ENCODE measurements at regions not wholly inside any gene's neighbourhood (a gene's known extent, or its start where the extent isn't known, plus 50 kb on each side); places are given as distances from the start of the nearest gene placed in this dataset.

GRCh38 chr5:173550641-173551040, 65.8 kb downstream of the BOD1 start:
- Mint-ChIP-seq H3K27ac (no peak overlapping the region), H3K9me3 (ENCODE audit: low read depth) (no peaks in the 10 kb centered on the region), H3K4me1 (ENCODE audit: low read depth) (peaks cover 2% of the 10 kb centered on the region), H3K27me3 (peaks cover 32% of the 10 kb centered on the region), H3K36me3 (ENCODE audit: insufficient read depth) (no peaks in the 10 kb centered on the region), H3K4me3 (ENCODE audit: low read depth) (no peak overlapping the region)
- no peak for TF ChIP-seq CTCF (IDR thresholded peaks at IDR 0.05; ENCODE audit: unreplicated experiment)
- DNase-seq (ENCODE audit: low spot score, unreplicated experiment): no peak

GRCh38 chr5:173549644-173550043, 66.8 kb downstream of the BOD1 start:
- DNase-seq (ENCODE audit: low spot score, unreplicated experiment): no peak
- Mint-ChIP-seq H3K36me3 (ENCODE audit: insufficient read depth) (no peaks in the 10 kb centered on the region), H3K4me3 (ENCODE audit: low read depth) (no peak overlapping the region), H3K27ac (no peak overlapping the region), H3K27me3 (peaks cover 28% of the 10 kb centered on the region), H3K4me1 (ENCODE audit: low read depth) (no peaks in the 10 kb centered on the region), H3K9me3 (ENCODE audit: low read depth) (no peaks in the 10 kb centered on the region)
- TF ChIP-seq CTCF (IDR thresholded peaks at IDR 0.05; ENCODE audit: unreplicated experiment): no peak

GRCh38 chr5:173547579-173547978, 68.9 kb downstream of the BOD1 start:
- Mint-ChIP-seq H3K9me3 (ENCODE audit: low read depth) (no peaks in the 10 kb centered on the region), H3K27ac (no peak overlapping the region), H3K4me1 (ENCODE audit: low read depth) (no peaks in the 10 kb centered on the region), H3K27me3 (peaks cover 20% of the 10 kb centered on the region), H3K4me3 (ENCODE audit: low read depth) (no peak overlapping the region), H3K36me3 (ENCODE audit: insufficient read depth) (no peaks in the 10 kb centered on the region)
- no peak for TF ChIP-seq CTCF (IDR thresholded peaks at IDR 0.05; ENCODE audit: unreplicated experiment)
- no peak for DNase-seq (ENCODE audit: low spot score, unreplicated experiment)

- Mint-ChIP-seq H3K27me3 (peaks cover 9% of the 10 kb centered on the region), H3K9me3 (ENCODE audit: low read depth) (no peaks in the 10 kb centered on the region), H3K27ac (no peak overlapping the region), H3K36me3 (ENCODE audit: insufficient read depth) (no peaks in the 10 kb centered on the region), H3K4me3 (ENCODE audit: low read depth) (no peak overlapping the region), H3K4me1 (ENCODE audit: low read depth) (no peaks in the 10 kb centered on the region)
- no peak for TF ChIP-seq CTCF (IDR thresholded peaks at IDR 0.05; ENCODE audit: unreplicated experiment)
- no peak for DNase-seq (ENCODE audit: low spot score, unreplicated experiment)
These were observed 73.5 kb downstream of the BOD1 start for GRCh38 chr5:173542964-173543363.

- Mint-ChIP-seq H3K9me3 (ENCODE audit: low read depth) (no peaks in the 10 kb centered on the region), H3K4me3 (ENCODE audit: low read depth) (no peak overlapping the region), H3K27ac (no peak overlapping the region), H3K27me3 (peaks cover 9% of the 10 kb centered on the region), H3K4me1 (ENCODE audit: low read depth) (no peaks in the 10 kb centered on the region), H3K36me3 (ENCODE audit: insufficient read depth) (no peaks in the 10 kb centered on the region)
- TF ChIP-seq CTCF (IDR thresholded peaks at IDR 0.05; ENCODE audit: unreplicated experiment): no peak
- DNase-seq (ENCODE audit: low spot score, unreplicated experiment): no peak
These were observed 74.3 kb downstream of the BOD1 start for GRCh38 chr5:173542159-173542558.
